Small intestine (tissue), 7 donors: ENCODE measurements at regions not wholly inside any gene's neighbourhood (a gene's known extent, or its start where the extent isn't known, plus 50 kb on each side); places are given as distances from the start of the nearest gene placed in this dataset.

ENCODE experiments used
- DNase-seq, 2 donors: peaks; one replicate each; pipeline versions ENCODE4 v3.0.0 to v3.0.0-alpha.2; 2013
- FAIRE-seq: peaks from 2 replicates; lab custom pipeline; 2012; peaks lifted over from hg19 to GRCh38; lab: Jason Lieb, UNC
- H3K27ac ChIP-seq, 3 donors: one replicate each; pipeline ENCODE4 v1.5.1; 2013; ENCODE audit warnings: low read length in 2 of 3, mild to moderate bottlenecking in 2 of 3, control low read depth in 1 of 3, inconsistent platforms in 1 of 3, low read depth in 1 of 3, moderate library complexity in 1 of 3
- H3K27me3 ChIP-seq, 3 donors: one replicate each; pipeline ENCODE4 v1.6.1; 2013; ENCODE audit warnings: low read length in 3 of 3, inconsistent platforms in 1 of 3; ENCODE audit not compliant: control insufficient read depth in 3 of 3, insufficient read depth in 3 of 3
- H3K36me3 ChIP-seq, 3 donors: one replicate each; pipeline ENCODE4 v1.6.1; 2013; ENCODE audit warnings: low read length in 3 of 3, inconsistent platforms in 1 of 3, low read depth in 1 of 3, mild to moderate bottlenecking in 1 of 3, moderate library complexity in 1 of 3; ENCODE audit not compliant: control insufficient read depth in 3 of 3, insufficient read depth in 2 of 3
- H3K4me1 ChIP-seq, 3 donors: one replicate each; pipeline ENCODE4 v1.6.1; 2013; ENCODE audit warnings: low read length in 2 of 3, inconsistent platforms in 1 of 3, low read depth in 1 of 3, mild to moderate bottlenecking in 1 of 3, moderate library complexity in 1 of 3; ENCODE audit not compliant: control insufficient read depth in 3 of 3, insufficient read depth in 2 of 3
- H3K4me3 ChIP-seq, 3 donors: one replicate each; pipeline ENCODE4 v1.5.1; 2013; ENCODE audit warnings: low read length in 3 of 3, control low read depth in 1 of 3, inconsistent platforms in 1 of 3, low read depth in 1 of 3, mild to moderate bottlenecking in 1 of 3, moderate library complexity in 1 of 3
- H3K9me3 ChIP-seq, 2 donors: one replicate each; pipeline ENCODE4 v1.6.1; 2013; ENCODE audit warnings: low read depth in 1 of 2, low read length in 1 of 2; ENCODE audit not compliant: control insufficient read depth in 2 of 2, insufficient read depth in 1 of 2
- WGBS, 3 donors: extraction: QIAGEN DNeasy Blood & Tissue Kit; methylation state at CpG; one replicate each; pipeline ENCODE4 v1.1.7; 2013; 5-methylcytosine and 5-hydroxymethylcytosine counted together
- donor health status: healthy with polysubstance abuse.
- donor health status: control.
- donor health status: control.
- donor health status: Bipolar disorder and iron deficiency.
- donor health status: healthy.

- Histone ChIP-seq H3K9me3 (no peaks in the 10 kb centered on the region), H3K27me3 (no peaks in the 10 kb centered on the region), H3K36me3 (no peaks in the 10 kb centered on the region), H3K27ac (no peak overlapping the region), H3K4me3 (no peak overlapping the region), H3K4me1 (no peaks in the 10 kb centered on the region)
- FAIRE-seq: no peak
- WGBS, 3 donors: 50 to 61% (median 58%) methylated on average over 6 of the region's 6 CpGs
- DNase-seq: peak in 1 of 2 donors; percentile 5
Measured at GRCh38 chr12:102542816-102543440, 62.6 kb upstream of the IGF1 start.

- Histone ChIP-seq H3K9me3 (no peaks in the 10 kb centered on the region), H3K4me1 (no peaks in the 10 kb centered on the region), H3K36me3 (no peaks in the 10 kb centered on the region), H3K27ac (no peak overlapping the region), H3K4me3 (no peak overlapping the region), H3K27me3 (no peaks in the 10 kb centered on the region)
- no peak for DNase-seq
- 73 to 80% (median 79%) methylated on average over 3 of the region's 3 CpGs for WGBS, 3 donors
- no peak for FAIRE-seq
Measured at GRCh38 chr12:102540815-102541385, 60.5 kb upstream of the IGF1 start.

DNA sequence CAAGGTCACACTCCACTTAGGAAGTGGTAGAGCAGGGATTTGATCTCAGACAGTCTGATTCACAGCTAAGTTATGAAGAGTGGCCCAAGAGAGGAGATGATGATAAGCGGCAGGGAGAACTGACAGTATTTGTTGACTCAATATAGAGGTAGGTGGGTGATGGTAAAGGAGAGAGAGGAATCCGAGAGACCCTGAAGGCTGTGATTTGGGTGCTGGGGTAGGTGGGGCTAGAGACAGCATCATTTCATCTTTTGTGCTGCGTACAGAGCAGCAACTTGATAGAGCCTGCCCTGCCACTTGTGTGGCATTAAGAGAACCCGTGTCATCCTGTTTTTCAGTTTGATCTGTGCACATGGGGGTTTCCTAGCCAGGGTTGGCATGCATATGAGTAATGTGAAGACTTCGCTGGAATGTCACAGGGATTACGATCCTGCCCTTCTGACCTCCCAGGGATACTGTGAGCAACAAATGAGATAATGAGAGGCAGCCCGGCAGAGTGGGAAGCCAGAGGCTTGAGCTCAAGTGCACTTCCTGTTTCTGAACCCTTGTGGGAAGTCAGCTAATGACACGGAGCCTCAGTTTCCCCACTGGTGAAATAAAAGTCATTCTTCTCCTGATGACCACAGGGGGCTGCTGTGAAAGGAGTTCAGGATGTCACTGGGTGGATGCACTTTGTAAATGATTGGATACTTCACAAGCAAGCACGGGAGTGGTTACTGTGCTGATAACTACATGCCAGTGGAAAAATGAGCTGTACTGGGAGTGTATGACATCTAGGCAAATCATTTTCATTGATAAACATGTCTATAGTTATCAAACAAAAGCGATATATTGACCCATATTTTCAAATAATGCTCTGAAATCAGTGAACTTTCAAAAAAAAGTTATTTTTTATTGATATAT lies 59.5 kb upstream of the IGF1 start:
- no peaks in the 10 kb centered on the region for H3K27me3 ChIP-seq
- no peak for DNase-seq
- H3K9me3 ChIP-seq: no peaks in the 10 kb centered on the region
- no peak overlapping the region for H3K4me3 ChIP-seq
- no peaks in the 10 kb centered on the region for H3K4me1 ChIP-seq
- no peaks in the 10 kb centered on the region for H3K36me3 ChIP-seq
- H3K27ac ChIP-seq: no peak overlapping the region
- no peak for FAIRE-seq
- 23 to 54% (median 40%) methylated on average over 10 of the region's 10 CpGs for WGBS, 3 donors

DNA sequence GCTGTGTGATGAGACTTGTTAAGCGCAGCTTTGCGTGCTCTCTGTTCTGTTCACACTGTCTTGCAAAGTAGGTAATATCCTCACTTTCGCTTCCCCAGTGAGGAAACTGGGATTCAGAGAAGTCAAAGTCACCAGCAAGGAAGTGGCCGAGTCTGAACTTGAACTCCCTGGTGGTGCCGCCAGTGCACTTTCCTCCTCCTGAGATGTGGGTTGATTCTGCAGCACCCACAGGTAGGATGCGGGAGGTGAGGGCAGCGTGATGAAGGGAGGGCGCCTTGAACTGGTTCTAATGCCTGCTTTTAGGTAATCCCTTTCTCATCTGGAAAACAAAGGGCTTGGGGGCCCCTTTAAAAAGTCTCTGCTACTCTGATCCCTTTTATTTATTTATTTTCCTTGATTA lies 54.9 kb upstream of the IGF1 start:
- FAIRE-seq: no peak
- no peak overlapping the region for H3K4me3 ChIP-seq
- WGBS, 3 donors: 87% methylated on average over 8 of the region's 8 CpGs
- DNase-seq: no peak
- no peaks in the 10 kb centered on the region for H3K27me3 ChIP-seq
- H3K27ac ChIP-seq: no peak overlapping the region
- H3K4me1 ChIP-seq: no peaks in the 10 kb centered on the region
- H3K9me3 ChIP-seq: no peaks in the 10 kb centered on the region
- no peaks in the 10 kb centered on the region for H3K36me3 ChIP-seq

DNA sequence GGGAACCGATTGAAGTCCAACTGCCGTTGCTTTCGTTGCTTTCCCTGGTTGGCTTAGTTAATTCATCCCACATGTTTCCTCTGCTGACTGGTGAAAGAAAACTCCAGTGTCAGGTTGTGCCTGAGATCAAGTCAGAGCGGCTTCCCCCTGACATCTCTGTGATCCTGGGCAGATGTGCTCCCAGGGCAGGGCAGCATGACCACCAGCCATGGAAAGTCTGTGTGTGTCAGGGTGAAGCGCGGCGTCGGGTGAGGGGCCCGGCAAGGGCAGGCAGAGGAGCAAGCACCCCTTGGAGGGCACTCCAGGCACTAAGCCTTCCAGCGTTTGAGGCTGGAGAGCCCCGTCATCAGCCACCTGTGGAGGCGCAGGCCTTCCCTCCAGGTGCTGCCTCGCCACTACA lies 54.5 kb upstream of the IGF1 start:
- no peaks in the 10 kb centered on the region for H3K36me3 ChIP-seq
- DNase-seq (no peak), FAIRE-seq (no peak)
- H3K27ac ChIP-seq: no peak overlapping the region
- no peaks in the 10 kb centered on the region for H3K9me3 ChIP-seq
- H3K4me3 ChIP-seq: no peak overlapping the region
- H3K27me3 ChIP-seq: no peaks in the 10 kb centered on the region
- H3K4me1 ChIP-seq: no peaks in the 10 kb centered on the region
- WGBS, 3 donors: 79 to 82% (median 80%) methylated on average over 13 of the region's 13 CpGs

GRCh38 chr12:102533483-102534215 lies 53.3 kb upstream of the IGF1 start:
- H3K4me1 ChIP-seq: no peaks in the 10 kb centered on the region
- H3K4me3 ChIP-seq: no peak overlapping the region
- DNase-seq (no peak), FAIRE-seq (no peak)
- H3K36me3 ChIP-seq: no peaks in the 10 kb centered on the region
- no peak overlapping the region for H3K27ac ChIP-seq
- H3K27me3 ChIP-seq: no peaks in the 10 kb centered on the region
- WGBS, 3 donors: 67 to 68% (median 68%) methylated on average over 9 of the region's 9 CpGs
- no peaks in the 10 kb centered on the region for H3K9me3 ChIP-seq
